Neural cell (in vitro differentiated cells): ENCODE measurements at regions not wholly inside any gene's neighbourhood (a gene's known extent, or its start where the extent isn't known, plus 50 kb on each side); places are given as distances from the start of the nearest gene placed in this dataset.

Experiments
- H2AFZ ChIP-seq: fragments of 200-600, 300-800 bp; sonication (generic), shearing (Covaris generic); 2 replicates; pipeline ENCODE4 v1.6.0; 2014; ENCODE audit warnings: low read depth, mild to moderate bottlenecking, antibody characterized with exemption, low read length, moderate library complexity
- H3F3A ChIP-seq: fragments of 200-600 bp; shearing (Covaris generic); 2 replicates; pipeline ENCODE4 v1.6.1; 2016; ENCODE audit warnings: mild to moderate bottlenecking, moderate library complexity, mixed read lengths, antibody characterized with exemption, low read length; ENCODE audit not compliant: insufficient read depth, poor library complexity, severe bottlenecking
- H3K27ac ChIP-seq: fragments of 200-600, 300-800 bp; sonication (generic), shearing (Covaris generic); 2 replicates; pipeline ENCODE4 v1.5.1; 2014; ENCODE audit warnings: mild to moderate bottlenecking, low read length, moderate library complexity
- H3K27me3 ChIP-seq: fragments of 300-800, 200-600 bp; sonication (generic), shearing (Covaris generic); 2 replicates; pipeline ENCODE4 v1.6.0; 2014; ENCODE audit warnings: mild to moderate bottlenecking, low read depth, low read length, moderate library complexity; ENCODE audit not compliant: insufficient read depth
- H3K36me3 ChIP-seq: fragments of 300-800, 200-600 bp; sonication (generic), shearing (Covaris generic); 2 replicates; pipeline ENCODE4 v1.5.1; 2014; ENCODE audit warnings: mild to moderate bottlenecking, antibody characterized with exemption, low read length, moderate library complexity; ENCODE audit not compliant: insufficient read depth
- H3K4me2 ChIP-seq: fragments of 300-800, 200-600 bp; sonication (generic), shearing (Covaris generic); 2 replicates; pipeline ENCODE4 v1.6.0; 2014; ENCODE audit warnings: mild to moderate bottlenecking, low read length
- H3K4me3 ChIP-seq: fragments of 300-800, 200-600 bp; sonication (generic), shearing (Covaris generic); 2 replicates; pipeline ENCODE4 v1.5.1; 2014; ENCODE audit warnings: mild to moderate bottlenecking, low read length, moderate library complexity
- H3K79me2 ChIP-seq: fragments of 200-600 bp; shearing (Covaris generic); replicated peaks from 2 replicates; pipeline ENCODE4 v1.6.0; 2014; ENCODE audit warnings: mild to moderate bottlenecking, low read length, moderate library complexity; ENCODE audit not compliant: insufficient read depth
- H3K9ac ChIP-seq: fragments of 300-800, 200-600 bp; sonication (generic), shearing (Covaris generic); 2 replicates; pipeline ENCODE4 v1.6.1; 2016; ENCODE audit warnings: mild to moderate bottlenecking, low read length, mixed read lengths
- H3K9me2 ChIP-seq: fragments of 200-600 bp; shearing (Covaris generic); 2 replicates; pipeline ENCODE4 v1.6.1; 2016; ENCODE audit warnings: mild to moderate bottlenecking, low read length, mixed read lengths; ENCODE audit not compliant: insufficient read depth
- H3K9me3 ChIP-seq: fragments of 200-600, 300-800 bp; sonication (generic), shearing (Covaris generic); 2 replicates; pipeline ENCODE4 v1.6.1; 2016; ENCODE audit warnings: mild to moderate bottlenecking, mixed run types, low read length, moderate library complexity, mixed read lengths
- H4K20me1 ChIP-seq: fragments of 200-600 bp; shearing (Covaris generic); 2 replicates; pipeline ENCODE4 v1.6.1; 2016; ENCODE audit warnings: mild to moderate bottlenecking, mixed run types; ENCODE audit not compliant: insufficient read depth
- CTCF ChIP-seq: fragments of 450-650 bp; IDR thresholded peaks from 2 replicates; pipeline ENCODE4 v1.5.1; 2014; ENCODE audit warnings: antibody characterized with exemption, mild to moderate bottlenecking, moderate library complexity; ENCODE audit not compliant: poor library complexity, severe bottlenecking
- EP300 ChIP-seq: fragments of 450-650 bp; conservative IDR thresholded peaks from 2 replicates; pipeline ENCODE4 v1.6.1; 2014; ENCODE audit warnings: antibody characterized with exemption, mild to moderate bottlenecking, moderate library complexity; ENCODE audit not compliant: poor library complexity, severe bottlenecking
- EZH2 ChIP-seq: fragments of 200-600, 300-800 bp; shearing (Covaris generic), sonication (generic); IDR thresholded peaks from 2 replicates; pipeline ENCODE4 v1.6.1; 2014; ENCODE audit warnings: antibody characterized with exemption, low read length, borderline replicate concordance, mild to moderate bottlenecking; ENCODE audit not compliant: insufficient read depth, poor library complexity, severe bottlenecking
- MXI1 ChIP-seq: fragments of 450-650 bp; conservative IDR thresholded peaks from 2 replicates; pipeline ENCODE4 v1.6.1; 2014; ENCODE audit warnings: antibody characterized with exemption, mild to moderate bottlenecking; ENCODE audit not compliant: poor library complexity, severe bottlenecking
- POLR2AphosphoS5 ChIP-seq: IDR thresholded peaks from 2 replicates; pipeline ENCODE4 v1.6.1; 2012
- RAD21 ChIP-seq: fragments of 450-650 bp; conservative IDR thresholded peaks from 2 replicates; pipeline ENCODE4 v1.6.1; 2014; ENCODE audit warnings: antibody characterized with exemption, mild to moderate bottlenecking, moderate library complexity
- REST ChIP-seq: IDR thresholded peaks from 2 replicates; pipeline ENCODE4 v1.6.1; 2012; ENCODE audit warnings: borderline replicate concordance
- SMC3 ChIP-seq: fragments of 450-650 bp; conservative IDR thresholded peaks from 2 replicates; pipeline ENCODE4 v1.6.1; 2014; ENCODE audit warnings: antibody characterized with exemption, mild to moderate bottlenecking, moderate library complexity; ENCODE audit not compliant: poor library complexity
- TAF1 ChIP-seq: IDR thresholded peaks from 2 replicates; pipeline ENCODE4 v1.6.1; 2012; ENCODE audit warnings: low read depth

- Histone ChIP-seq H3K4me3 (no peak overlapping the region), H4K20me1 (no peaks in the 10 kb centered on the region), H3K79me2 (no peaks in the 10 kb centered on the region), H3K27ac (no peak overlapping the region), H3K9me3 (no peaks in the 10 kb centered on the region), H3K9ac (no peak overlapping the region), H3K9me2 (no peaks in the 10 kb centered on the region), H3F3A (no peaks in the 10 kb centered on the region), H3K27me3 (no peaks in the 10 kb centered on the region), H2AFZ (no peak overlapping the region), H3K4me2 (no peak overlapping the region), H3K36me3 (no peaks in the 10 kb centered on the region)
- TF ChIP-seq TAF1 (no peak), CTCF (no peak), POLR2AphosphoS5 (no peak), EZH2 (no peak), MXI1 (no peak), RAD21 (no peak), SMC3 (no peak), EP300 (no peak), REST (no peak)
These were observed 77.2 kb upstream of the HPCAL1 start for GRCh38 chr2:10225291-10226037.

GRCh38 chr2:10226038-10226724 lies 76.5 kb upstream of the HPCAL1 start:
- H3F3A ChIP-seq: no peaks in the 10 kb centered on the region
- H3K27me3 ChIP-seq: no peaks in the 10 kb centered on the region
- no peaks in the 10 kb centered on the region for H3K36me3 ChIP-seq
- H3K9ac ChIP-seq: no peak overlapping the region
- TF ChIP-seq RAD21: no peak
- TF ChIP-seq CTCF: no peak
- no peak for TF ChIP-seq EP300
- TF ChIP-seq MXI1: no peak
- TF ChIP-seq SMC3: no peak
- no peak for TF ChIP-seq POLR2AphosphoS5
- TF ChIP-seq EZH2: no peak
- no peak for TF ChIP-seq REST
- TF ChIP-seq TAF1: no peak
- no peak overlapping the region for H3K27ac ChIP-seq
- H3K9me3 ChIP-seq: no peaks in the 10 kb centered on the region
- H3K79me2 ChIP-seq: no peaks in the 10 kb centered on the region
- H3K9me2 ChIP-seq: no peaks in the 10 kb centered on the region
- H3K4me3 ChIP-seq: no peak overlapping the region
- H4K20me1 ChIP-seq: no peaks in the 10 kb centered on the region
- H2AFZ ChIP-seq: no peak overlapping the region
- H3K4me2 ChIP-seq: no peak overlapping the region
